OCI-LY1 (cell line): ENCODE measurements at regions not wholly inside any gene's neighbourhood (a gene's known extent, or its start where the extent isn't known, plus 50 kb on each side); places are given as distances from the start of the nearest gene placed in this dataset.

ENCODE experiments used
- H2AFZ ChIP-seq: fragments of 200-600 bp; sonication (generic), shearing (Covaris generic); 2 replicates; pipeline ENCODE4 v1.6.0; 2014; ENCODE audit warnings: antibody characterized with exemption, mild to moderate bottlenecking, low read length
- H3F3A ChIP-seq: fragments of 200-600 bp; sonication (generic), shearing (Covaris generic); 2 replicates; pipeline ENCODE4 v1.6.0; 2014; ENCODE audit warnings: mild to moderate bottlenecking, antibody characterized with exemption, low read length, moderate library complexity; ENCODE audit not compliant: insufficient read depth
- H3K27ac ChIP-seq: fragments of 200-600 bp; sonication (generic); 2 replicates; pipeline ENCODE4 v1.5.1; 2014; ENCODE audit warnings: low read length, mixed run types, mild to moderate bottlenecking, low read depth; ENCODE audit not compliant: poor library complexity, severe bottlenecking
- H3K27me3 ChIP-seq: fragments of 200-600 bp; sonication (generic); 2 replicates; pipeline ENCODE4 v1.6.0; 2014; ENCODE audit warnings: antibody characterized with exemption, mild to moderate bottlenecking, low read length, moderate library complexity; ENCODE audit not compliant: insufficient read depth
- H3K36me3 ChIP-seq: fragments of 200-600 bp; sonication (generic); 2 replicates; pipeline ENCODE4 v1.6.1; 2014; ENCODE audit warnings: mild to moderate bottlenecking, antibody characterized with exemption, low read length, moderate library complexity, mixed read lengths; ENCODE audit not compliant: insufficient read depth
- H3K4me1 ChIP-seq: fragments of 200-600 bp; sonication (generic); 2 replicates; pipeline ENCODE4 v1.5.1; 2014; ENCODE audit warnings: mild to moderate bottlenecking, low read length, moderate library complexity; ENCODE audit not compliant: insufficient read depth, severe bottlenecking
- H3K4me2 ChIP-seq: fragments of 200-600 bp; sonication (generic), shearing (Covaris generic); 2 replicates; pipeline ENCODE4 v1.6.1; 2014; ENCODE audit warnings: low read length
- H3K4me3 ChIP-seq: fragments of 200-600 bp; sonication (generic); 2 replicates; pipeline ENCODE4 v1.5.1; 2014; ENCODE audit warnings: low read length, low read depth, mild to moderate bottlenecking, mixed read lengths; ENCODE audit not compliant: poor library complexity, severe bottlenecking
- H3K79me2 ChIP-seq: fragments of 200-600 bp; shearing (Covaris generic); 2 replicates; pipeline ENCODE4 v1.6.1; 2016; ENCODE audit warnings: mixed run types, low read length, mixed read lengths; ENCODE audit not compliant: insufficient read depth
- H3K9ac ChIP-seq: fragments of 200-600 bp; sonication (generic), shearing (Covaris generic); 2 replicates; pipeline ENCODE4 v1.6.1; 2014; ENCODE audit warnings: mild to moderate bottlenecking, low read length, mixed read lengths
- H3K9me2 ChIP-seq: fragments of 200-600 bp; sonication (generic), shearing (Covaris generic); 2 replicates; pipeline ENCODE4 v1.6.1; 2014; ENCODE audit warnings: low read depth, mild to moderate bottlenecking, low read length, mixed read lengths
- H3K9me3 ChIP-seq: fragments of 200-600 bp; shearing (Covaris generic); 2 replicates; pipeline ENCODE4 v1.6.1; 2014; ENCODE audit warnings: low read length, mixed read lengths
- H4K20me1 ChIP-seq: fragments of 200-600 bp; sonication (generic), shearing (Covaris generic); 2 replicates; pipeline ENCODE4 v1.6.0; 2016; ENCODE audit warnings: mild to moderate bottlenecking, low read length; ENCODE audit not compliant: insufficient read depth
- EZH2 ChIP-seq: fragments of 200-600 bp; sonication (generic), shearing (Covaris generic); IDR thresholded peaks from 2 replicates; pipeline ENCODE4 v1.8.0; 2017; ENCODE audit warnings: borderline replicate concordance, mixed run types, mild to moderate bottlenecking, antibody characterized with exemption, low read length, moderate library complexity, mixed read lengths
- TF ChIP-seq, protein P1 (sequence below): fragments of 200-600 bp; sonication (generic), shearing (Covaris generic); IDR thresholded peaks from 2 replicates; pipeline ENCODE4 v1.5.1; 2017; ENCODE audit warnings: mild to moderate bottlenecking, antibody characterized with exemption, low read length, moderate library complexity, mixed read lengths

DNA sequence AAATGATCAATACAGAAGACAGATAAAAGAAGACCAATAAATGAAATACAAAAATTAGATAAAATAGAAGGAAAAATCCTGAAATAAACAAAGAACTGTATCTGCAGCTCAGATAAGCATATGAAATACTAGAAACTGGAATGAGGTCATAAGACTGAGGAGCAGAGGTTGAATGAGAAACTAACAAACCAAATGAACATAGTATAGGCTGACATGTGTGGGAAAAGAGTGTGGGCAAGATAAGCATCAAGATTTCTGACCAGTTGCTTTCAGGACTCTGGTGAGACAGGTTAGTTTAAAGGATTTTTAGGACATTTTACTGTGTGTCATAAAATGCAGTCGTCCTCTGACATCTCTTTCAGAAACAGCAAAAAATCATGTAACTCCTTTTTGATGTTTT lies 2073.2 kb upstream of the TENM3 start:
- no peak overlapping the region for H3K4me3 ChIP-seq
- H3K79me2 ChIP-seq, result no peaks in the 10 kb centered on the region
- H3K36me3 ChIP-seq, result no peaks in the 10 kb centered on the region
- H3K4me2 ChIP-seq, result no peak overlapping the region
- no peak overlapping the region for H3K9ac ChIP-seq
- H2AFZ ChIP-seq, result no peak overlapping the region
- no peaks in the 10 kb centered on the region for H3F3A ChIP-seq
- H3K4me1 ChIP-seq, result no peaks in the 10 kb centered on the region
- H3K27ac ChIP-seq, result no peak overlapping the region
- no peaks in the 10 kb centered on the region for H3K9me3 ChIP-seq
- TF ChIP-seq EZH2, result no peak
- no peaks in the 10 kb centered on the region for H3K9me2 ChIP-seq
- no peaks in the 10 kb centered on the region for H3K27me3 ChIP-seq
- H4K20me1 ChIP-seq, result no peaks in the 10 kb centered on the region

DNA sequence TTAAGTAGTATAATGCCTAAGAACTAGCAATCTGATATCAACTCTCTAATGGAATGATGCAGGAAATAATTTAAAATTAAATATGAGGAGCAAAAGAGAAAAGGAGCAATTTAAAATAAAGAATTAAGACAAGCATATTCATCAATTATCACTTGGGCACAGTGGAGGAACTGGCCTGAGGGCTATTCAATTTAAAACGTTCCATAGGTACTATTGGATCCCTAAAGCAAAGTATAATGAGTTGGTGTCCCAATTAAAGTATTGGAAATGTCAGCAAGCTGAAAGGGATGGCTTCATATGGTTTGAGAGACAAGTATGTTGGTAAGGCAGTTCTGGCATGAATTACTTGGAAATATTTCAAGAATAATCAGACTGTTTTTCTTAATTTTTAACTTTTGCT lies 2064.1 kb upstream of the TENM3 start:
- Histone ChIP-seq H3K9me2 (no peaks in the 10 kb centered on the region), H3K4me1 (no peaks in the 10 kb centered on the region), H3K27me3 (no peaks in the 10 kb centered on the region), H3K36me3 (no peaks in the 10 kb centered on the region), H3K4me3 (no peak overlapping the region), H3K27ac (no peak overlapping the region), H3K4me2 (no peak overlapping the region), H3K79me2 (no peaks in the 10 kb centered on the region), H3K9ac (no peak overlapping the region), H2AFZ (no peak overlapping the region), H4K20me1 (no peaks in the 10 kb centered on the region), H3F3A (no peaks in the 10 kb centered on the region), H3K9me3 (no peaks in the 10 kb centered on the region)
- no peak for TF ChIP-seq EZH2
- TF ChIP-seq, protein P1, sequence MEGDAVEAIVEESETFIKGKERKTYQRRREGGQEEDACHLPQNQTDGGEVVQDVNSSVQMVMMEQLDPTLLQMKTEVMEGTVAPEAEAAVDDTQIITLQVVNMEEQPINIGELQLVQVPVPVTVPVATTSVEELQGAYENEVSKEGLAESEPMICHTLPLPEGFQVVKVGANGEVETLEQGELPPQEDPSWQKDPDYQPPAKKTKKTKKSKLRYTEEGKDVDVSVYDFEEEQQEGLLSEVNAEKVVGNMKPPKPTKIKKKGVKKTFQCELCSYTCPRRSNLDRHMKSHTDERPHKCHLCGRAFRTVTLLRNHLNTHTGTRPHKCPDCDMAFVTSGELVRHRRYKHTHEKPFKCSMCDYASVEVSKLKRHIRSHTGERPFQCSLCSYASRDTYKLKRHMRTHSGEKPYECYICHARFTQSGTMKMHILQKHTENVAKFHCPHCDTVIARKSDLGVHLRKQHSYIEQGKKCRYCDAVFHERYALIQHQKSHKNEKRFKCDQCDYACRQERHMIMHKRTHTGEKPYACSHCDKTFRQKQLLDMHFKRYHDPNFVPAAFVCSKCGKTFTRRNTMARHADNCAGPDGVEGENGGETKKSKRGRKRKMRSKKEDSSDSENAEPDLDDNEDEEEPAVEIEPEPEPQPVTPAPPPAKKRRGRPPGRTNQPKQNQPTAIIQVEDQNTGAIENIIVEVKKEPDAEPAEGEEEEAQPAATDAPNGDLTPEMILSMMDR, result no peak

DNA sequence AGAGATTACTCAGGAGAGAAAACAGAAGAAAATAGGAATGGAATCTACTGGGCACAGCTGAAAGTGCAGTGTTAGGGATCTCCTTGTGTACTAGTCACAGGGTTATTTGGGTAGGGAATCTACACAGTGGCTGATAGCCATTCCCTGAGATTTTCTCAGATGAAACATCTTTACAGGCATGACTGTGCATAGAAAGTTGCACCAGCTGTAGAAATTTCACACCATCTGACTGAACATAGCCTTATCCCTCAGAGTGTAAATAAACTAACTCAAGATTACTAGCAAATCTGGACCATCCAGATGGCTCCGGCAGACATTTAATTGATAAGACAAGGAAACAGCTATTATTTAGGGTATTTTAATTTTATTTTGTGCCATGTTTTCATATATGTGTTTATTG lies 2053.5 kb upstream of the TENM3 start:
- no peak overlapping the region for H3K27ac ChIP-seq
- no peak overlapping the region for H3K4me2 ChIP-seq
- H3K79me2 ChIP-seq, result no peaks in the 10 kb centered on the region
- H3K4me3 ChIP-seq, result no peak overlapping the region
- no peaks in the 10 kb centered on the region for H3K27me3 ChIP-seq
- H3K4me1 ChIP-seq, result no peaks in the 10 kb centered on the region
- H2AFZ ChIP-seq, result no peak overlapping the region
- H3F3A ChIP-seq, result no peaks in the 10 kb centered on the region
- no peaks in the 10 kb centered on the region for H4K20me1 ChIP-seq
- H3K9ac ChIP-seq, result no peak overlapping the region
- H3K36me3 ChIP-seq, result no peaks in the 10 kb centered on the region
- TF ChIP-seq, protein P1, result no peak
- TF ChIP-seq EZH2, result no peak
- no peaks in the 10 kb centered on the region for H3K9me2 ChIP-seq
- H3K9me3 ChIP-seq, result no peaks in the 10 kb centered on the region

DNA sequence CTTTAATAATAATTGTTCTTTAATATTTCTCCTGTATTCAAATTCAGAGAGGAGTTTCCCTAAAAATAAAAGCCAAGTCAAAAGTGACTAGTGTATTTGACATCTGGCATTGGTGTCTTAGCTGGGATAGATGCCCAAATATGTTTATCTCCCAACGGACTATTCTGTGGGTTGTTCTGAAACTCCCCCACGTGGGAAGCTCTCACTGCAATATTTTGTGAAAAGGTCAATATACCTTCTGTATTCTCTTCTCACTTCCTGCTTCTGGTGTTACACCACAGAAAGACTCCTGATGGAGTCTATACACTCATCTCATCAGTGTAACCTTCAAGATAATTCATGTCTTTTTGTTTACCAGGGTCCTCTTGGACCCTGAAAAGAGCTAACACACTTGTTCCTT lies 2052.8 kb upstream of the TENM3 start:
- Histone ChIP-seq H3F3A (no peaks in the 10 kb centered on the region), H3K27ac (no peak overlapping the region), H3K9me2 (no peaks in the 10 kb centered on the region), H3K4me1 (no peaks in the 10 kb centered on the region), H2AFZ (no peak overlapping the region), H3K4me3 (no peak overlapping the region), H3K9me3 (no peaks in the 10 kb centered on the region), H3K79me2 (no peaks in the 10 kb centered on the region), H3K27me3 (no peaks in the 10 kb centered on the region), H3K4me2 (no peak overlapping the region), H3K9ac (no peak overlapping the region), H3K36me3 (no peaks in the 10 kb centered on the region), H4K20me1 (no peaks in the 10 kb centered on the region)
- TF ChIP-seq, protein P1, result no peak
- no peak for TF ChIP-seq EZH2
